Liver (tissue), 7 donors: ENCODE measurements at regions not wholly inside any gene's neighbourhood (a gene's known extent, or its start where the extent isn't known, plus 50 kb on each side); places are given as distances from the start of the nearest gene placed in this dataset.

Source experiments
- DNase-seq: peaks from one replicate; pipeline ENCODE4 v3.0.0-alpha.2; 2017; ENCODE audit warnings: low spot score
- H3K27ac ChIP-seq, 2 donors: one replicate each; pipeline ENCODE4 v1.7.0; 2013; ENCODE audit warnings: inconsistent platforms in 2 of 2, low read length in 2 of 2, control low read depth in 1 of 2, low read depth in 1 of 2, mild to moderate bottlenecking in 1 of 2
- H3K27me3 ChIP-seq, 4 donors: one replicate each; pipeline versions ENCODE4 v1.6.1 to v1.7.0; 2013; ENCODE audit warnings: low read length in 3 of 4, inconsistent platforms in 1 of 4, mild to moderate bottlenecking in 1 of 4, moderate library complexity in 1 of 4; ENCODE audit not compliant: control insufficient read depth in 4 of 4, insufficient read depth in 4 of 4
- H3K36me3 ChIP-seq, 4 donors: one replicate each; pipeline versions ENCODE4 v1.6.1 to v1.7.0; 2013; ENCODE audit warnings: low read length in 3 of 4, mild to moderate bottlenecking in 3 of 4, low read depth in 1 of 4, moderate library complexity in 1 of 4; ENCODE audit not compliant: control insufficient read depth in 4 of 4, insufficient read depth in 3 of 4
- H3K4me1 ChIP-seq, 4 donors: one replicate each; pipeline versions ENCODE4 v1.6.1 to v1.7.0; 2013; ENCODE audit warnings: low read length in 3 of 4, mild to moderate bottlenecking in 3 of 4, moderate library complexity in 1 of 4; ENCODE audit not compliant: control insufficient read depth in 4 of 4, insufficient read depth in 4 of 4
- H3K4me3 ChIP-seq, 3 donors: one replicate each; pipeline versions ENCODE4 v1.6.1 to v1.7.0; 2013; ENCODE audit warnings: low read length in 3 of 3, control low read depth in 1 of 3, low read depth in 1 of 3, mild to moderate bottlenecking in 1 of 3
- H3K9ac ChIP-seq, 2 donors: one replicate each; pipeline ENCODE4 v1.7.0; 2013; ENCODE audit warnings: low read length in 2 of 2, mild to moderate bottlenecking in 2 of 2, moderate library complexity in 2 of 2, control low read depth in 1 of 2, low read depth in 1 of 2
- H3K9me3 ChIP-seq, 4 donors: one replicate each; pipeline versions ENCODE4 v1.6.1 to v1.7.0; 2013; ENCODE audit warnings: low read length in 3 of 4; ENCODE audit not compliant: control insufficient read depth in 4 of 4
- EGR1 ChIP-seq, 2 donors: IDR thresholded peaks; 2 replicates each; pipeline ENCODE4 v1.6.1; 2016 to 2018; ENCODE audit warnings: antibody characterized with exemption in 2 of 2, low read depth in 2 of 2
- FOXA1 ChIP-seq: IDR thresholded peaks from 2 replicates; pipeline ENCODE4 v1.6.1; 2016; ENCODE audit warnings: antibody characterized with exemption
- FOXA2 ChIP-seq: IDR thresholded peaks from 2 replicates; pipeline ENCODE4 v1.6.1; 2016; ENCODE audit warnings: antibody characterized with exemption
- NR2F2 ChIP-seq: IDR thresholded peaks from 2 replicates; pipeline ENCODE4 v1.6.1; 2016; ENCODE audit warnings: antibody characterized with exemption
- RXRA ChIP-seq, 2 donors: IDR thresholded peaks; 2 replicates each; pipeline ENCODE4 v1.6.1; 2017 to 2018; ENCODE audit warnings: antibody characterized with exemption in 2 of 2, mild to moderate bottlenecking in 1 of 2
- WGBS: extraction: QIAGEN DNeasy Blood & Tissue Kit; methylation state at CpG from one replicate; pipeline ENCODE4 v1.1.7; 2013; 5-methylcytosine and 5-hydroxymethylcytosine counted together
- TF ChIP-seq, protein P1 (sequence below): IDR thresholded peaks from 2 replicates; pipeline ENCODE4 v1.6.1; 2016; ENCODE audit warnings: antibody characterized with exemption
- donor health status: healthy.
- donor health status: healthy.
- donor health status: healthy.
- donor health status: healthy.

GRCh38 chr20:3296261-3297078 is 57.5 kb upstream of the SLC4A11 start:
- TF ChIP-seq EGR1 (IDR thresholded peaks at IDR 0.05; ENCODE audit: low read depth in 2 of 2) (no peak), FOXA1 (no peak), NR2F2 (no peak), FOXA2 (no peak), RXRA (IDR thresholded peaks at IDR 0.05) (no peak)
- TF ChIP-seq, protein P1, sequence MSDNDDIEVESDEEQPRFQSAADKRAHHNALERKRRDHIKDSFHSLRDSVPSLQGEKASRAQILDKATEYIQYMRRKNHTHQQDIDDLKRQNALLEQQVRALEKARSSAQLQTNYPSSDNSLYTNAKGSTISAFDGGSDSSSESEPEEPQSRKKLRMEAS = no peak
- H3K4me1 ChIP-seq = no peaks in the 10 kb centered on the region
- H3K27ac ChIP-seq = no peak overlapping the region
- 92% methylated on average over 12 of the region's 12 CpGs for WGBS
- H3K9me3 ChIP-seq = no peaks in the 10 kb centered on the region
- DNase-seq = no peak
- H3K36me3 ChIP-seq = peaks cover 3 to 10% (median 6%) of the 10 kb centered on the region in 4 donors
- no peak overlapping the region for H3K9ac ChIP-seq
- H3K4me3 ChIP-seq = no peak overlapping the region
- no peaks in the 10 kb centered on the region for H3K27me3 ChIP-seq
